ENCODE measurements at regions not wholly inside any gene's neighbourhood (a gene's known extent, or its start where the extent isn't known, plus 50 kb on each side); places are given as distances from the start of the nearest gene placed in this dataset.

DNA sequence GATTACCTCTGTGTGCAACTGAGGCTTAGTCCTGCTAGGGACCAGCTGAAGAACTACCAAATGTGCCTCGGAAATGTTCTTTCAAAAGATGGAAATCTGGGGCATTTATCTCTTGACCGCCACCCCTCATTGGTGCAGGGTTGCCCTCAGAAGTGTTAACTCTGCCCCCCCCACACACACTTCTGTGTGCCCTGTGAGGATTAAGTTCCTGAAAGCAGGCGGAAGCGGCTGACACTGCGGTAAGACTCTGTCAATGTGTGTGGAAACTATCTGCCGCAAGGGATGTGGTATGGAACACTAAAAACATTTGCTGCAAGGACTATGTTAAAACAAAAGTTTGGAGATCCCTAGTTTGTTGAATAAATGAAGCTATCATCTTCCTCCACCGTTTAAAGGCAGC lies 106.9 kb upstream of the NDP start:
- no peak overlapping the region for H3K4me3 ChIP-seq (ENCODE audit: low read depth, low read length)
- TF ChIP-seq, protein P1, sequence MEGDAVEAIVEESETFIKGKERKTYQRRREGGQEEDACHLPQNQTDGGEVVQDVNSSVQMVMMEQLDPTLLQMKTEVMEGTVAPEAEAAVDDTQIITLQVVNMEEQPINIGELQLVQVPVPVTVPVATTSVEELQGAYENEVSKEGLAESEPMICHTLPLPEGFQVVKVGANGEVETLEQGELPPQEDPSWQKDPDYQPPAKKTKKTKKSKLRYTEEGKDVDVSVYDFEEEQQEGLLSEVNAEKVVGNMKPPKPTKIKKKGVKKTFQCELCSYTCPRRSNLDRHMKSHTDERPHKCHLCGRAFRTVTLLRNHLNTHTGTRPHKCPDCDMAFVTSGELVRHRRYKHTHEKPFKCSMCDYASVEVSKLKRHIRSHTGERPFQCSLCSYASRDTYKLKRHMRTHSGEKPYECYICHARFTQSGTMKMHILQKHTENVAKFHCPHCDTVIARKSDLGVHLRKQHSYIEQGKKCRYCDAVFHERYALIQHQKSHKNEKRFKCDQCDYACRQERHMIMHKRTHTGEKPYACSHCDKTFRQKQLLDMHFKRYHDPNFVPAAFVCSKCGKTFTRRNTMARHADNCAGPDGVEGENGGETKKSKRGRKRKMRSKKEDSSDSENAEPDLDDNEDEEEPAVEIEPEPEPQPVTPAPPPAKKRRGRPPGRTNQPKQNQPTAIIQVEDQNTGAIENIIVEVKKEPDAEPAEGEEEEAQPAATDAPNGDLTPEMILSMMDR (conservative IDR thresholded peaks at IDR 0.05; ENCODE audit: low read depth, low read length): no peak
- no peak for DNase-seq (ENCODE audit: low read depth)

DNA sequence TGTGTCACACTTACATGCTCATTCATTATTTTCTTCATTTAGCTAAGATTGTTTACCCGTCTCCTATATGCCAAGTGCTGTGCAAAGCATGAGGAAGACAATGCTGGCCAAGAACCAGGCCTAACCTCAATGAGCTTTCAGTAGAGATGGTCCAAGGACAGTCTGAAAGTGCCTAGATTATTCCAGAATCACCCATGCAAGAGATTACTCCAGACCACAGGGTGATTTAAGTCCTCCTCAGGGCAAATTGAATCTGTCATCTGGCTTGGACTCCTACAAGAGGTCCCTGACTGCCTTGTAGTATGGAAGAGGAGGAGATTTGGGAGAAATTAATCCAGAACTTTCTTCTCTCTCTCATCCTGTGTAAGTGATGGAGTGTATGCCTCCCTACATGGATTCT lies 99.4 kb upstream of the NDP start:
- H3K4me3 ChIP-seq (ENCODE audit: low read depth, low read length): no peak overlapping the region
- no peak for DNase-seq (ENCODE audit: low read depth)
- TF ChIP-seq, protein P1 (conservative IDR thresholded peaks at IDR 0.05; ENCODE audit: low read depth, low read length): no peak

- DNase-seq (ENCODE audit: low read depth): peak; percentile 66
- TF ChIP-seq, protein P1 (conservative IDR thresholded peaks at IDR 0.05; ENCODE audit: low read depth, low read length): no peak
- H3K4me3 ChIP-seq (ENCODE audit: low read depth, low read length): no peak overlapping the region
Observed at GRCh38 chrX:44071847-44072551, 98.8 kb upstream of the NDP start.

GRCh38 chrX:44071070-44071645 lies 98.0 kb upstream of the NDP start:
- DNase-seq (ENCODE audit: low read depth): peak; percentile 2
- H3K4me3 ChIP-seq (ENCODE audit: low read depth, low read length): no peak overlapping the region
- TF ChIP-seq, protein P1 (conservative IDR thresholded peaks at IDR 0.05; ENCODE audit: low read depth, low read length): no peak

GRCh38 chrX:44068043-44068442 lies 94.9 kb upstream of the NDP start:
- TF ChIP-seq, protein P1 (conservative IDR thresholded peaks at IDR 0.05; ENCODE audit: low read depth, low read length): no peak
- DNase-seq (ENCODE audit: low read depth): no peak
- H3K4me3 ChIP-seq (ENCODE audit: low read depth, low read length): no peak overlapping the region

DNA sequence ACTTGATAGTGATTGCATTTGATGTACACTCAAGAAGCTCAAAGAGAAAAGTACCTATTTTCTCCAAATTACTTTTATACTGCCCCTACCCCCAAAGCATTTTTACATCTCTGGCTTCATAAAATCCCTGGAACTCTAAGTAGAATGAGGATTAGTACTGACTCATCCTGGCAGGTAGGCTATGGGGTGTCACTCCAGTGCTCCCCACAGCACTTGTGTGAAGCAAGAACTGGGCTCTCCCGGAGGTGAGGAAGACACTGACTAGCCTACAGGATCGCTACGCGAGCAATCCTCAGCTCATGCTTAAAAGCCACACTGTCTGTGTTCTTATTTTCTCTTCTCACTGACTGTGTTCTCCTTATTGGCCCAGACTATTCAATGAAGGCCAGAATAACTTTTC lies 90.4 kb upstream of the NDP start:
- TF ChIP-seq, protein P1 (conservative IDR thresholded peaks at IDR 0.05; ENCODE audit: low read depth, low read length): no peak
- DNase-seq (ENCODE audit: low read depth): no peak

GRCh38 chrX:44062840-44063239 lies 89.7 kb upstream of the NDP start:
- DNase-seq (ENCODE audit: low read depth): no peak
- H3K4me3 ChIP-seq (ENCODE audit: low read depth, low read length): no peak overlapping the region
- TF ChIP-seq, protein P1 (conservative IDR thresholded peaks at IDR 0.05; ENCODE audit: low read depth, low read length): no peak

More for the DNA sequence above, 90.4 kb upstream of the NDP start:
- H3K4me3 ChIP-seq (ENCODE audit: low read depth, low read length): no peak overlapping the region
